Fibroblast of lung (primary cell): ENCODE measurements at regions not wholly inside any gene's neighbourhood (a gene's known extent, or its start where the extent isn't known, plus 50 kb on each side); places are given as distances from the start of the nearest gene placed in this dataset.

ENCODE experiments used
- DNase-seq, 2 donors: peaks; one replicate each; pipeline versions ENCODE4 v3.0.0 to v3.0.0-alpha.2; 2010; ENCODE audit warnings: low read depth in 2 of 2
- H2AFZ ChIP-seq: 2 replicates; pipeline ENCODE4 v1.5.1; 2012; ENCODE audit warnings: low read length, control low read depth, inconsistent platforms
- H3K27ac ChIP-seq: 2 replicates; pipeline ENCODE4 v1.5.1; 2011; ENCODE audit warnings: low read length, control low read depth; ENCODE audit not compliant: insufficient read depth
- H3K27me3 ChIP-seq: 2 replicates; pipeline ENCODE4 v1.5.1; 2011; ENCODE audit warnings: mild to moderate bottlenecking, low read length; ENCODE audit not compliant: control insufficient read depth, insufficient read depth
- H3K36me3 ChIP-seq: 2 replicates; pipeline ENCODE4 v1.5.1; 2011; ENCODE audit warnings: low read length; ENCODE audit not compliant: control insufficient read depth, insufficient read depth
- H3K4me1 ChIP-seq: 2 replicates; pipeline ENCODE4 v1.5.1; 2011; ENCODE audit warnings: low read length; ENCODE audit not compliant: control insufficient read depth, insufficient read depth; ENCODE audit errors: extremely low read depth
- H3K4me2 ChIP-seq: 2 replicates; pipeline ENCODE4 v1.5.1; 2011; ENCODE audit warnings: low read length, control low read depth; ENCODE audit not compliant: insufficient read depth; ENCODE audit errors: extremely low read depth
- H3K4me3 ChIP-seq, 4 experiments: fragments of 200-600 bp in 1 of 4; sonication (generic) in 1 of 4; replicated peaks in 1 of 4; 2 replicates each; pipeline ENCODE4 v1.5.1; 2011 to 2016; ENCODE audit warnings: low read length in 4 of 4, low read depth in 3 of 4, mild to moderate bottlenecking in 3 of 4, control low read depth in 2 of 4, inconsistent platforms in 1 of 4, mixed read lengths in 1 of 4; ENCODE audit not compliant: insufficient read depth in 1 of 4; ENCODE audit errors: control extremely low read depth in 1 of 4
- H3K79me2 ChIP-seq: 2 replicates; pipeline ENCODE4 v1.5.1; 2012; ENCODE audit warnings: mild to moderate bottlenecking, low read length, inconsistent platforms; ENCODE audit not compliant: control insufficient read depth, insufficient read depth
- H3K9ac ChIP-seq: 2 replicates; pipeline ENCODE4 v1.5.1; 2011; ENCODE audit warnings: mild to moderate bottlenecking, low read length, control low read depth; ENCODE audit not compliant: insufficient read depth
- H3K9me3 ChIP-seq: 2 replicates; pipeline ENCODE4 v1.5.1; 2012; ENCODE audit warnings: low read depth, low read length; ENCODE audit not compliant: control insufficient read depth, insufficient read depth
- H4K20me1 ChIP-seq: 2 replicates; pipeline ENCODE4 v1.5.1; 2011; ENCODE audit warnings: low read length; ENCODE audit not compliant: control insufficient read depth, insufficient read depth; ENCODE audit errors: extremely low read depth
- EZH2 ChIP-seq: IDR thresholded peaks from 2 replicates; pipeline ENCODE4 v1.5.1; 2012; ENCODE audit warnings: low read length, control low read depth, mild to moderate bottlenecking; ENCODE audit errors: missing control alignments
- TF ChIP-seq, protein P1 (sequence below), 2 donors: IDR thresholded peaks in 1 of 2; conservative IDR thresholded peaks in 1 of 2; 1 replicate in 1 of 2; 2 replicates in 1 of 2; pipeline ENCODE4 v1.5.1; 2011 to 2012; ENCODE audit warnings: low read length in 2 of 2, control low read depth in 1 of 2, inconsistent platforms in 1 of 2, low read depth in 1 of 2, mild to moderate bottlenecking in 1 of 2

DNA sequence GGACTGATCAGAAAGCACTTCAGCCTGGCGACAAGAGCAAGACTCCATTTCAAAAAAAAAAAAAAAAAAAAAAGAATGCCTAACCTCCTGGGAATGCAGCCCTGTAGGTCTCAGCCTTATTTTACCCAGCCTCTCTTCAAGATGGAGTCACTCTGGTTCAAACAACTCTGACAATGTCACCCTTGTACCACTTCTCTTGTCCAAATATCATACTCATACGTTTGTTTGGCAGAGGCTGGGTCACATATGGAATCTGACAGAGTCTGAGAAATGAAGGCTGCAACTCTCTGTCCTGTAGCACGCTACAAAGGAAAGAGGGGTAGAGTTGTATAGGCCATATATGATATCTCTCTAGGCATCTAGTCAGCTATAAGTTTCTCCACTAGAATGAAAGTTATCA, 58.6 kb upstream of the GSAP start:
- Histone ChIP-seq H3K4me2 (no peak overlapping the region), H3K9ac (no peak overlapping the region), H2AFZ (no peak overlapping the region), H3K27ac (no peak overlapping the region), H3K79me2 (no peaks in the 10 kb centered on the region), H3K36me3 (no peaks in the 10 kb centered on the region), H3K4me1 (no peaks in the 10 kb centered on the region), H4K20me1 (no peaks in the 10 kb centered on the region), H3K27me3 (no peaks in the 10 kb centered on the region), H3K4me3 (no peak overlapping the region), H3K9me3 (no peaks in the 10 kb centered on the region)
- no peak for DNase-seq
- TF ChIP-seq, protein P1, sequence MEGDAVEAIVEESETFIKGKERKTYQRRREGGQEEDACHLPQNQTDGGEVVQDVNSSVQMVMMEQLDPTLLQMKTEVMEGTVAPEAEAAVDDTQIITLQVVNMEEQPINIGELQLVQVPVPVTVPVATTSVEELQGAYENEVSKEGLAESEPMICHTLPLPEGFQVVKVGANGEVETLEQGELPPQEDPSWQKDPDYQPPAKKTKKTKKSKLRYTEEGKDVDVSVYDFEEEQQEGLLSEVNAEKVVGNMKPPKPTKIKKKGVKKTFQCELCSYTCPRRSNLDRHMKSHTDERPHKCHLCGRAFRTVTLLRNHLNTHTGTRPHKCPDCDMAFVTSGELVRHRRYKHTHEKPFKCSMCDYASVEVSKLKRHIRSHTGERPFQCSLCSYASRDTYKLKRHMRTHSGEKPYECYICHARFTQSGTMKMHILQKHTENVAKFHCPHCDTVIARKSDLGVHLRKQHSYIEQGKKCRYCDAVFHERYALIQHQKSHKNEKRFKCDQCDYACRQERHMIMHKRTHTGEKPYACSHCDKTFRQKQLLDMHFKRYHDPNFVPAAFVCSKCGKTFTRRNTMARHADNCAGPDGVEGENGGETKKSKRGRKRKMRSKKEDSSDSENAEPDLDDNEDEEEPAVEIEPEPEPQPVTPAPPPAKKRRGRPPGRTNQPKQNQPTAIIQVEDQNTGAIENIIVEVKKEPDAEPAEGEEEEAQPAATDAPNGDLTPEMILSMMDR (conservative IDR thresholded peaks at IDR 0.05 in 1 of 2, IDR thresholded peaks at IDR 0.05 in 1 of 2; ENCODE audit: low read depth in 1 of 2, low read length in 2 of 2) = no peak
- no peak for TF ChIP-seq EZH2

GRCh38 chr7:77473229-77474005, 57.3 kb upstream of the GSAP start:
- Histone ChIP-seq H3K4me2 (no peak overlapping the region), H3K36me3 (no peaks in the 10 kb centered on the region), H2AFZ (no peak overlapping the region), H3K27ac (no peak overlapping the region), H3K79me2 (no peaks in the 10 kb centered on the region), H3K9me3 (no peaks in the 10 kb centered on the region), H3K4me1 (no peaks in the 10 kb centered on the region), H4K20me1 (no peaks in the 10 kb centered on the region), H3K9ac (no peak overlapping the region), H3K4me3 (no peak overlapping the region), H3K27me3 (no peaks in the 10 kb centered on the region)
- TF ChIP-seq EZH2 = no peak
- TF ChIP-seq, protein P1 (conservative IDR thresholded peaks at IDR 0.05 in 1 of 2, IDR thresholded peaks at IDR 0.05 in 1 of 2; ENCODE audit: low read depth in 1 of 2, low read length in 2 of 2) = no peak
- DNase-seq = no peak

- Histone ChIP-seq H3K36me3 (no peaks in the 10 kb centered on the region), H3K27me3 (no peaks in the 10 kb centered on the region), H2AFZ (no peak overlapping the region), H3K79me2 (no peaks in the 10 kb centered on the region), H3K9ac (no peak overlapping the region), H3K9me3 (no peaks in the 10 kb centered on the region), H3K4me1 (no peaks in the 10 kb centered on the region), H3K4me3 (no peak overlapping the region), H4K20me1 (no peaks in the 10 kb centered on the region), H3K4me2 (no peak overlapping the region), H3K27ac (no peak overlapping the region)
- DNase-seq = no peak
- TF ChIP-seq, protein P1 (conservative IDR thresholded peaks at IDR 0.05 in 1 of 2, IDR thresholded peaks at IDR 0.05 in 1 of 2; ENCODE audit: low read depth in 1 of 2, low read length in 2 of 2) = no peak
- TF ChIP-seq EZH2 = no peak
Observed at GRCh38 chr7:77469927-77470326, 53.8 kb upstream of the GSAP start.
